CD14-positive monocyte (primary cell): ENCODE measurements at regions not wholly inside any gene's neighbourhood (a gene's known extent, or its start where the extent isn't known, plus 50 kb on each side); places are given as distances from the start of the nearest gene placed in this dataset.

Source experiments
- DNase-seq, 3 donors: peaks; one replicate each; pipeline ENCODE4 v3.0.0-alpha.2; 2011 to 2022
- H2AFZ ChIP-seq: 2 replicates; pipeline ENCODE4 v1.6.0; 2012; ENCODE audit warnings: mild to moderate bottlenecking, low read depth, low read length, inconsistent platforms; ENCODE audit not compliant: insufficient read depth, poor library complexity, severe bottlenecking
- H3K27ac ChIP-seq, 2 donors: 1 replicate in 1 of 2; 2 replicates in 1 of 2; pipeline ENCODE4 v1.5.1; 2012 to 2013; ENCODE audit warnings: low read length in 2 of 2, control low read depth in 1 of 2, inconsistent platforms in 1 of 2, low read depth in 1 of 2, mild to moderate bottlenecking in 1 of 2
- H3K27me3 ChIP-seq, 2 donors: one replicate each; pipeline versions ENCODE4 v1.6.0 to v1.6.1; 2011 to 2013; ENCODE audit warnings: low read length in 2 of 2; ENCODE audit not compliant: control insufficient read depth in 2 of 2, insufficient read depth in 2 of 2
- H3K36me3 ChIP-seq, 2 donors: replicated peaks in 1 of 2; 1 replicate in 1 of 2; 2 replicates in 1 of 2; pipeline versions ENCODE4 v1.5.1 to v1.6.1; 2012 to 2013; ENCODE audit warnings: low read length in 2 of 2, control low read depth in 1 of 2, inconsistent platforms in 1 of 2, mild to moderate bottlenecking in 1 of 2; ENCODE audit not compliant: insufficient read depth in 2 of 2, control insufficient read depth in 1 of 2
- H3K4me1 ChIP-seq, 2 donors: 1 replicate in 1 of 2; 2 replicates in 1 of 2; pipeline versions ENCODE4 v1.5.1 to v1.6.1; 2012 to 2013; ENCODE audit warnings: low read length in 2 of 2, control low read depth in 1 of 2, inconsistent platforms in 1 of 2, mild to moderate bottlenecking in 1 of 2, moderate library complexity in 1 of 2; ENCODE audit not compliant: insufficient read depth in 2 of 2, control insufficient read depth in 1 of 2
- H3K4me2 ChIP-seq: replicated peaks from 2 replicates; pipeline ENCODE3; 2012; ENCODE audit warnings: low read length, moderate library complexity, mild to moderate bottlenecking; ENCODE audit not compliant: poor library complexity, severe bottlenecking; ENCODE audit errors: extremely low read depth
- H3K4me3 ChIP-seq, 3 experiments: fragments of 200-600 bp in 1 of 3; sonication (generic) in 1 of 3; replicated peaks in 1 of 3; 1 replicate in 2 of 3; 2 replicates in 1 of 3; pipeline ENCODE4 v1.5.1; 2011 to 2013; ENCODE audit warnings: low read length in 3 of 3, mild to moderate bottlenecking in 3 of 3, control low read depth in 2 of 3, low read depth in 2 of 3, inconsistent platforms in 1 of 3, moderate library complexity in 1 of 3
- H3K79me2 ChIP-seq: 2 replicates; pipeline ENCODE4 v1.6.0; 2012; ENCODE audit warnings: mild to moderate bottlenecking, control low read depth, inconsistent platforms, low read length, moderate library complexity; ENCODE audit not compliant: insufficient read depth
- H3K9ac ChIP-seq: 2 replicates; pipeline ENCODE4 v1.6.0; 2017; ENCODE audit warnings: low read length, mild to moderate bottlenecking; ENCODE audit not compliant: insufficient read depth, poor library complexity, severe bottlenecking
- H3K9me3 ChIP-seq, 2 donors: replicated peaks in 1 of 2; 1 replicate in 1 of 2; 2 replicates in 1 of 2; pipeline versions ENCODE4 v1.5.1 to v1.6.1; 2012 to 2013; ENCODE audit warnings: low read length in 2 of 2, control low read depth in 1 of 2; ENCODE audit not compliant: control insufficient read depth in 1 of 2, insufficient read depth in 1 of 2
- H4K20me1 ChIP-seq: 2 replicates; pipeline ENCODE4 v1.6.0; 2012; ENCODE audit warnings: mild to moderate bottlenecking, low read length, control low read depth, moderate library complexity; ENCODE audit not compliant: insufficient read depth
- H3K27ac Mint-ChIP-seq, 7 donors: one replicate each; pipeline ENCODE4 v1.8.0; 2020; ENCODE audit warnings: mild to moderate bottlenecking in 7 of 7, mixed read lengths in 7 of 7, moderate library complexity in 6 of 7, inconsistent platforms in 2 of 7
- H3K27me3 Mint-ChIP-seq, 3 donors: one replicate each; pipeline ENCODE4 v1.8.0; 2021 to 2022; ENCODE audit warnings: low read depth in 3 of 3, mild to moderate bottlenecking in 3 of 3, mixed read lengths in 3 of 3, moderate library complexity in 3 of 3, inconsistent platforms in 1 of 3
- H3K36me3 Mint-ChIP-seq, 2 donors: one replicate each; pipeline ENCODE4 v1.8.0; 2020; ENCODE audit warnings: mixed read lengths in 2 of 2, inconsistent platforms in 1 of 2, mild to moderate bottlenecking in 1 of 2
- H3K4me1 Mint-ChIP-seq: one replicate; pipeline ENCODE4 v1.8.0; 2020; ENCODE audit warnings: mild to moderate bottlenecking, mixed read lengths
- H3K4me3 Mint-ChIP-seq, 2 donors: one replicate each; pipeline ENCODE4 v1.8.0; 2020; ENCODE audit warnings: mild to moderate bottlenecking in 2 of 2, mixed read lengths in 2 of 2, moderate library complexity in 1 of 2
- H3K9me3 Mint-ChIP-seq, 7 donors: one replicate each; pipeline ENCODE4 v1.8.0; 2020 to 2022; ENCODE audit warnings: mixed read lengths in 7 of 7, mild to moderate bottlenecking in 6 of 7, moderate library complexity in 6 of 7, inconsistent platforms in 2 of 7
- CTCF ChIP-seq: fragments of 200-600 bp; IDR thresholded peaks from one replicate; pipeline ENCODE4 v1.8.0; 2022; ENCODE audit warnings: antibody characterized with exemption, mild to moderate bottlenecking
- WGBS: methylation state at CpG from one replicate; pipeline ENCODE4 v1.1.5; 2013; ENCODE audit warnings: missing lambda C conversion rate; ENCODE audit not compliant: insufficient coverage; 5-methylcytosine and 5-hydroxymethylcytosine counted together
- intact Hi-C, 2 donors: fragments of 100-400 bp; cut with micrococcal nuclease; formaldehyde crosslinking; loops; one replicate each; pipeline versions ENCODE4 v1.15.0 to v1.15.1; 2023

DNA sequence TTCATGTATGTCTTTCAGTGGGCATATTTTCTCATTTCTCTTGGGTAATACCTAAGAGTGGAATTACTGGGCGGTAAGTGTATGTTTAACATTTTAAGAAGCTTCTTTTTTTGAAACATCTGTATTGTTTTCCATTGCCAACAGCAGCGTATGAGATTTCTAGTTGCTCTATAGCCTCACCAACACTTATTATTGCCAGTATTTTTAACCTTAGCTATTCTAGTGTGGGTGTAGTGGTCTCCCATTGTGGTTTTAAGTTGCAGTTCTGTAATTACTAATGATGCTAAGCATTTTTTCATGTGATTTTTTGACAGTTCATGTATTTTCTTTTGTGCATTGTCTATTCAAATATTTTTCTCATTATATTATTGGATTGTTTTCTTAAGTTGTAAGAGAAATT, 101.9 kb upstream of the EEA1 start:
- Mint-ChIP-seq H3K9me3 (no peaks in the 10 kb centered on the region), H3K27me3 (no peaks in the 10 kb centered on the region), H3K36me3 (no peaks in the 10 kb centered on the region), H3K4me3 (no peak overlapping the region), H3K27ac (no peak overlapping the region), H3K4me1 (no peaks in the 10 kb centered on the region)
- Histone ChIP-seq H3K9ac (no peak overlapping the region), H3K36me3 (no peaks in the 10 kb centered on the region), H3K9me3 (no peaks in the 10 kb centered on the region), H3K79me2 (no peaks in the 10 kb centered on the region), H3K4me1 (no peaks in the 10 kb centered on the region), H3K4me3 (no peak overlapping the region), H4K20me1 (no peaks in the 10 kb centered on the region), H3K27ac (no peak overlapping the region), H3K27me3 (peaks cover 0 to 3% of the 10 kb centered on the region in 2 donors), H3K4me2 (no peak overlapping the region), H2AFZ (no peak overlapping the region)
- intact Hi-C loops: no loop called here
- no peak for TF ChIP-seq CTCF
- WGBS: no CpG with 5 or more reads among the region's 2 CpGs
- no peak for DNase-seq

DNA sequence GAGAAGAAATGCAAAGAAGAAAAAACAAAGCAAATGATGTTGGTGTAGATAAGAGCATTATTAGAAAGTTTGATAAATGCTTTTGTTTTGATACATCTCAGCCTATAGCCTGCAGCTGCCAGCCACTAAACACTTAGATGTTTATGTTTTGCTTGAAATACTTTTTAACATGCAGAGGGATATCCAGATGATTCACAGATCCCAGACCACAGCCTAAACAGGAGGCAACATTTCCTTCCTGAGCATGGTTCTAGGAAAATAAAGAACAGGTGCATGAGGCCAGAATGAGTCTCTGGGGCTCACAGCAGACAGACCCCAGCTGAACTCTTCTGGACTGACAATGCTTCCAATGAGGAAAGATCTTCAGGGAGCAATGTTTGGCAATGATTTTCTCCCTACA, 103.7 kb upstream of the EEA1 start:
- no peak overlapping the region for H3K9ac ChIP-seq
- H3K4me1 ChIP-seq: no peaks in the 10 kb centered on the region
- no peaks in the 10 kb centered on the region for H4K20me1 ChIP-seq
- intact Hi-C loops: no loop called here
- TF ChIP-seq CTCF: no peak
- Mint-ChIP-seq H3K4me3 (no peak overlapping the region), H3K4me1 (no peaks in the 10 kb centered on the region), H3K9me3 (peaks cover 0 to 3% (median 0%) of the 10 kb centered on the region in 7 donors), H3K27ac (no peak overlapping the region), H3K27me3 (no peaks in the 10 kb centered on the region), H3K36me3 (no peaks in the 10 kb centered on the region)
- no peak for DNase-seq
- peaks cover 0 to 3% of the 10 kb centered on the region in 2 donors for H3K27me3 ChIP-seq
- no peaks in the 10 kb centered on the region for H3K79me2 ChIP-seq
- no peak overlapping the region for H3K4me3 ChIP-seq
- H3K9me3 ChIP-seq: no peaks in the 10 kb centered on the region
- H2AFZ ChIP-seq: no peak overlapping the region
- H3K4me2 ChIP-seq: no peak overlapping the region
- no peak overlapping the region for H3K27ac ChIP-seq
- H3K36me3 ChIP-seq: no peaks in the 10 kb centered on the region
